Trophoblast cell (in vitro differentiated cells and primary cell): ENCODE measurements at regions not wholly inside any gene's neighbourhood (a gene's known extent, or its start where the extent isn't known, plus 50 kb on each side); places are given as distances from the start of the nearest gene placed in this dataset.

Experiments used
- DNase-seq, 2 donors: peaks; one replicate each; pipeline ENCODE4 v3.0.0-alpha.2; 2016
- H2AFZ ChIP-seq: 2 replicates; pipeline ENCODE4 v1.6.1; 2013; ENCODE audit warnings: low read length, moderate library complexity, mild to moderate bottlenecking; ENCODE audit not compliant: insufficient read depth, poor library complexity
- H2AK5ac ChIP-seq: 2 replicates; pipeline ENCODE4 v1.6.1; 2013; ENCODE audit warnings: mild to moderate bottlenecking, low read length
- H2BK120ac ChIP-seq: 2 replicates; pipeline ENCODE4 v1.6.1; 2013; ENCODE audit warnings: low read length, mild to moderate bottlenecking, moderate library complexity; ENCODE audit not compliant: insufficient read depth, poor library complexity
- H2BK12ac ChIP-seq: 2 replicates; pipeline ENCODE4 v1.6.1; 2013; ENCODE audit warnings: mild to moderate bottlenecking, low read length, moderate library complexity
- H2BK5ac ChIP-seq: 2 replicates; pipeline ENCODE4 v1.6.1; 2013; ENCODE audit warnings: low read length, low read depth, moderate library complexity, mild to moderate bottlenecking; ENCODE audit not compliant: poor library complexity
- H3K14ac ChIP-seq: 2 replicates; pipeline ENCODE4 v1.6.1; 2013; ENCODE audit warnings: mild to moderate bottlenecking, low read length
- H3K18ac ChIP-seq: 2 replicates; pipeline ENCODE4 v1.6.1; 2013; ENCODE audit warnings: mild to moderate bottlenecking, low read length
- H3K23ac ChIP-seq: 2 replicates; pipeline ENCODE4 v1.6.1; 2013; ENCODE audit warnings: low read length
- H3K27ac ChIP-seq: 2 replicates; pipeline ENCODE4 v1.5.1; 2013; ENCODE audit warnings: low read depth, mild to moderate bottlenecking, inconsistent platforms, low read length, moderate library complexity
- H3K27me3 ChIP-seq: 2 replicates; pipeline ENCODE4 v1.6.1; 2013; ENCODE audit warnings: inconsistent platforms, mild to moderate bottlenecking, low read length, moderate library complexity; ENCODE audit not compliant: insufficient read depth
- H3K36me3 ChIP-seq, 2 experiments: 1 replicate in 1 of 2; 2 replicates in 1 of 2; pipeline ENCODE4 v1.6.1; 2013; ENCODE audit warnings: low read length in 2 of 2, mild to moderate bottlenecking in 2 of 2, moderate library complexity in 1 of 2; ENCODE audit not compliant: insufficient read depth in 2 of 2, control insufficient read depth in 1 of 2
- H3K4ac ChIP-seq: 2 replicates; pipeline ENCODE4 v1.6.1; 2013; ENCODE audit warnings: low read depth, mild to moderate bottlenecking, low read length, moderate library complexity
- H3K4me1 ChIP-seq, 2 experiments: 1 replicate in 1 of 2; 2 replicates in 1 of 2; pipeline ENCODE4 v1.6.1; 2013; ENCODE audit warnings: low read length in 2 of 2, mild to moderate bottlenecking in 2 of 2, moderate library complexity in 1 of 2; ENCODE audit not compliant: insufficient read depth in 2 of 2, control insufficient read depth in 1 of 2
- H3K4me2 ChIP-seq: 2 replicates; pipeline ENCODE4 v1.6.1; 2013; ENCODE audit warnings: inconsistent platforms, mild to moderate bottlenecking, low read length, moderate library complexity
- H3K4me3 ChIP-seq: 2 replicates; pipeline ENCODE4 v1.5.1; 2013; ENCODE audit warnings: mild to moderate bottlenecking, low read depth, low read length, inconsistent platforms
- H3K79me1 ChIP-seq: one replicate; pipeline ENCODE4 v1.6.1; 2013; ENCODE audit warnings: low read length
- H3K79me2 ChIP-seq: 2 replicates; pipeline ENCODE4 v1.6.1; 2013; ENCODE audit warnings: low read length, mild to moderate bottlenecking; ENCODE audit not compliant: control insufficient read depth, insufficient read depth, poor library complexity
- H3K9ac ChIP-seq: 2 replicates; pipeline ENCODE4 v1.6.1; 2013; ENCODE audit warnings: mild to moderate bottlenecking, low read length
- H3K9me3 ChIP-seq: 2 replicates; pipeline ENCODE4 v1.6.1; 2013; ENCODE audit warnings: low read depth, mild to moderate bottlenecking, control low read depth, inconsistent platforms, low read length; ENCODE audit not compliant: insufficient read depth
- H4K12ac ChIP-seq: 2 replicates; pipeline ENCODE4 v1.6.1; 2013; ENCODE audit warnings: low read depth, mild to moderate bottlenecking, low read length, moderate library complexity
- H4K8ac ChIP-seq: 2 replicates; pipeline ENCODE4 v1.6.1; 2013; ENCODE audit warnings: low read depth, mild to moderate bottlenecking, low read length, moderate library complexity
- H4K91ac ChIP-seq: one replicate; pipeline ENCODE4 v1.6.1; 2013; ENCODE audit warnings: low read depth, mild to moderate bottlenecking, low read length, moderate library complexity
- WGBS: extraction: QIAGEN DNeasy Blood & Tissue Kit; methylation state at CpG from one replicate; pipeline ENCODE4 v1.1.7; 2013; ENCODE audit warnings: missing lambda C conversion rate; ENCODE audit not compliant: insufficient read length, insufficient coverage; ENCODE audit errors: extremely low coverage; 5-methylcytosine and 5-hydroxymethylcytosine counted together

GRCh38 chr13:107192289-107192688, 624.4 kb upstream of the ARGLU1 start:
- Histone ChIP-seq H3K79me2 (no peaks in the 10 kb centered on the region), H3K4me2 (no peak overlapping the region), H3K4me1 (no peaks in the 10 kb centered on the region), H3K79me1 (no peaks in the 10 kb centered on the region), H3K4me3 (no peak overlapping the region), H3K9ac (no peak overlapping the region), H3K23ac (no peak overlapping the region), H2BK120ac (no peak overlapping the region), H3K27ac (no peak overlapping the region), H3K14ac (no peak overlapping the region), H2BK5ac (no peak overlapping the region), H4K91ac (no peak overlapping the region), H3K18ac (no peak overlapping the region), H3K9me3 (no peaks in the 10 kb centered on the region), H3K27me3 (no peaks in the 10 kb centered on the region), H3K36me3 (no peaks in the 10 kb centered on the region), H2BK12ac (no peak overlapping the region), H3K4ac (no peak overlapping the region), H2AK5ac (no peak overlapping the region), H2AFZ (no peak overlapping the region), H4K12ac (no peak overlapping the region), H4K8ac (peak overlapping the region; percentile 10)
- no peak for DNase-seq
- WGBS, result no CpG with 5 or more reads among the region's 7 CpGs

- Histone ChIP-seq H4K91ac (no peak overlapping the region), H3K27ac (no peak overlapping the region), H3K27me3 (no peaks in the 10 kb centered on the region), H3K4ac (no peak overlapping the region), H3K14ac (no peak overlapping the region), H3K18ac (no peak overlapping the region), H2BK12ac (no peak overlapping the region), H3K23ac (no peak overlapping the region), H4K8ac (no peak overlapping the region), H3K9me3 (no peaks in the 10 kb centered on the region), H2BK5ac (no peak overlapping the region), H2AFZ (no peak overlapping the region), H3K36me3 (no peaks in the 10 kb centered on the region), H3K9ac (no peak overlapping the region), H2AK5ac (no peak overlapping the region), H2BK120ac (no peak overlapping the region), H4K12ac (no peak overlapping the region), H3K4me1 (peaks cover under 1% of the 10 kb centered on the region in 2 experiments), H3K79me2 (no peaks in the 10 kb centered on the region), H3K79me1 (no peaks in the 10 kb centered on the region), H3K4me3 (no peak overlapping the region), H3K4me2 (no peak overlapping the region)
- no peak for DNase-seq
- no CpG with 5 or more reads among the region's 1 CpG for WGBS
These were observed 622.1 kb upstream of the ARGLU1 start for GRCh38 chr13:107190065-107190464.

- Histone ChIP-seq H3K27me3 (no peaks in the 10 kb centered on the region), H3K4me3 (no peak overlapping the region), H3K4me1 (peaks cover 3% of the 10 kb centered on the region in 2 experiments), H4K12ac (no peak overlapping the region), H4K91ac (no peak overlapping the region), H3K14ac (no peak overlapping the region), H3K79me1 (no peaks in the 10 kb centered on the region), H3K79me2 (no peaks in the 10 kb centered on the region), H3K4me2 (no peak overlapping the region), H2BK12ac (no peak overlapping the region), H2AK5ac (no peak overlapping the region), H3K23ac (no peak overlapping the region), H3K9me3 (no peaks in the 10 kb centered on the region), H4K8ac (no peak overlapping the region), H3K4ac (no peak overlapping the region), H2AFZ (no peak overlapping the region), H3K27ac (no peak overlapping the region), H3K9ac (no peak overlapping the region), H2BK5ac (no peak overlapping the region), H3K36me3 (no peaks in the 10 kb centered on the region), H3K18ac (no peak overlapping the region), H2BK120ac (no peak overlapping the region)
- no CpG with 5 or more reads among the region's 4 CpGs for WGBS
- no peak for DNase-seq
These were observed 618.0 kb upstream of the ARGLU1 start for GRCh38 chr13:107185889-107186288.

GRCh38 chr13:107170270-107170931, 602.5 kb upstream of the ARGLU1 start:
- H2BK5ac ChIP-seq, result no peak overlapping the region
- no peak overlapping the region for H4K12ac ChIP-seq
- no peak overlapping the region for H3K18ac ChIP-seq
- no peak overlapping the region for H2BK12ac ChIP-seq
- DNase-seq, result no peak
- H4K91ac ChIP-seq, result no peak overlapping the region
- no peak overlapping the region for H4K8ac ChIP-seq
- H2AFZ ChIP-seq, result no peak overlapping the region
- H3K79me1 ChIP-seq, result no peaks in the 10 kb centered on the region
- H3K27me3 ChIP-seq, result no peaks in the 10 kb centered on the region
- H3K79me2 ChIP-seq, result no peaks in the 10 kb centered on the region
- no peaks in the 10 kb centered on the region for H3K36me3 ChIP-seq
- no peak overlapping the region for H3K27ac ChIP-seq
- H3K9me3 ChIP-seq, result no peaks in the 10 kb centered on the region
- no peak overlapping the region for H3K23ac ChIP-seq
- no CpG with 5 or more reads among the region's 12 CpGs for WGBS
- no peak overlapping the region for H3K14ac ChIP-seq
- no peak overlapping the region for H2BK120ac ChIP-seq
- H3K4me1 ChIP-seq, result no peaks in the 10 kb centered on the region
- peak overlapping the region; percentile 15 for H3K4me3 ChIP-seq
- no peak overlapping the region for H3K4me2 ChIP-seq
- H3K9ac ChIP-seq, result peak overlapping the region; percentile 4
- no peak overlapping the region for H3K4ac ChIP-seq
- no peak overlapping the region for H2AK5ac ChIP-seq
